IMR-90 (cell line): ENCODE measurements at regions not wholly inside any gene's neighbourhood (a gene's known extent, or its start where the extent isn't known, plus 50 kb on each side); places are given as distances from the start of the nearest gene placed in this dataset.

Experiments
- ATAC-seq: fragments of 200-7000 bp; cut with Tn5 transposase; 2 replicates; pipeline ENCODE4 v1.9.1; 2020; ENCODE audit warnings: low read depth, mild to moderate bottlenecking, moderate library complexity
- BruUV-seq: library from RNA; stranded (reverse); fragments of 400-500 nt; replicated peaks from 2 replicates; lab custom pipeline; 2021; lab: Mats Ljungman, UMichigan
- CTCF ChIA-PET: fragments of 300-600 bp; formaldehyde crosslinking; extraction: SDS; loops from one replicate; lab custom pipeline; 2021; ENCODE audit warnings: antibody characterized with exemption; lab: Yijun Ruan, JAX
- POLR2A ChIA-PET: fragments of 300-600 bp; sonication (Branson Sonifier 250); formaldehyde crosslinking; loops from one replicate; lab custom pipeline; 2022; ENCODE audit warnings: antibody characterized with exemption; ENCODE audit not compliant: unreplicated experiment; lab: Charles Lee
- DNase-seq: peaks from one replicate; pipeline ENCODE4 v3.0.0; 2013
- H2AFZ ChIP-seq: replicated peaks from 2 replicates; pipeline ENCODE3; 2013; ENCODE audit warnings: low read length, mild to moderate bottlenecking; ENCODE audit not compliant: poor library complexity
- H2AK5ac ChIP-seq: 2 replicates; pipeline ENCODE4 v1.6.1; 2013; ENCODE audit warnings: low read depth, low read length, inconsistent platforms
- H2AK9ac ChIP-seq: replicated peaks from 2 replicates; pipeline ENCODE3; 2013; ENCODE audit warnings: mild to moderate bottlenecking, low read depth, low read length, moderate library complexity; ENCODE audit not compliant: poor library complexity
- H2BK120ac ChIP-seq: 2 replicates; pipeline ENCODE4 v1.6.1; 2013; ENCODE audit warnings: low read depth, low read length, inconsistent platforms
- H2BK15ac ChIP-seq: 3 replicates; pipeline ENCODE4 v1.6.1; 2013; ENCODE audit warnings: low read depth, low read length, inconsistent platforms
- H2BK20ac ChIP-seq: 2 replicates; pipeline ENCODE4 v1.6.1; 2013; ENCODE audit warnings: low read depth, mild to moderate bottlenecking, inconsistent platforms, low read length, moderate library complexity
- H2BK5ac ChIP-seq: 2 replicates; pipeline ENCODE4 v1.6.1; 2013; ENCODE audit warnings: mild to moderate bottlenecking, low read depth, low read length, inconsistent platforms; ENCODE audit not compliant: poor library complexity, severe bottlenecking
- H3K14ac ChIP-seq: replicated peaks from 2 replicates; pipeline ENCODE4 v1.6.1; 2013; ENCODE audit warnings: low read depth, low read length, inconsistent platforms
- H3K18ac ChIP-seq: 2 replicates; pipeline ENCODE4 v1.6.1; 2013; ENCODE audit warnings: low read depth, low read length, control low read depth
- H3K23ac ChIP-seq: 2 replicates; pipeline ENCODE4 v1.6.1; 2013; ENCODE audit warnings: low read depth, low read length, inconsistent platforms
- H3K27ac ChIP-seq: 2 replicates; pipeline ENCODE4 v1.5.1; 2013; ENCODE audit warnings: mild to moderate bottlenecking, control low read depth, low read length; ENCODE audit not compliant: insufficient read depth
- H3K27me3 ChIP-seq: 2 replicates; pipeline ENCODE4 v1.6.1; 2013; ENCODE audit warnings: low read length; ENCODE audit not compliant: control insufficient read depth, insufficient read depth
- H3K36me3 ChIP-seq: 2 replicates; pipeline ENCODE4 v1.6.1; 2013; ENCODE audit warnings: low read length, mixed read lengths; ENCODE audit not compliant: control insufficient read depth, insufficient read depth
- H3K4ac ChIP-seq: 2 replicates; pipeline ENCODE4 v1.6.1; 2013; ENCODE audit warnings: low read depth, low read length, inconsistent platforms
- H3K4me1 ChIP-seq: 2 replicates; pipeline ENCODE4 v1.6.1; 2013; ENCODE audit warnings: low read length, mixed read lengths; ENCODE audit not compliant: control insufficient read depth, insufficient read depth
- H3K4me2 ChIP-seq: 2 replicates; pipeline ENCODE4 v1.6.1; 2013; ENCODE audit warnings: low read depth, mild to moderate bottlenecking, control low read depth, low read length, moderate library complexity
- H3K4me3 ChIP-seq: 2 replicates; pipeline ENCODE4 v1.5.1; 2013; ENCODE audit warnings: low read depth, mild to moderate bottlenecking, control low read depth, low read length, moderate library complexity; ENCODE audit not compliant: insufficient read depth
- H3K56ac ChIP-seq: 2 replicates; pipeline ENCODE4 v1.6.1; 2013; ENCODE audit warnings: low read length, inconsistent platforms; ENCODE audit not compliant: insufficient read depth; ENCODE audit errors: extremely low read depth
- H3K79me1 ChIP-seq, 2 experiments: 2 replicates each; pipeline ENCODE4 v1.6.1; 2013; ENCODE audit warnings: low read length in 2 of 2, inconsistent platforms in 1 of 2, low read depth in 1 of 2
- H3K9ac ChIP-seq: 2 replicates; pipeline ENCODE4 v1.6.1; 2013; ENCODE audit warnings: low read depth, low read length, control low read depth
- H3K9me1 ChIP-seq: 2 replicates; pipeline ENCODE4 v1.6.1; 2013; ENCODE audit warnings: low read length, inconsistent platforms; ENCODE audit not compliant: insufficient read depth
- H3K9me3 ChIP-seq: 2 replicates; pipeline ENCODE4 v1.6.1; 2013; ENCODE audit warnings: low read length; ENCODE audit not compliant: control insufficient read depth, insufficient read depth
- H4K20me1 ChIP-seq: 2 replicates; pipeline ENCODE4 v1.6.1; 2013; ENCODE audit warnings: low read length, inconsistent platforms; ENCODE audit not compliant: insufficient read depth
- H4K5ac ChIP-seq: 2 replicates; pipeline ENCODE4 v1.6.1; 2013; ENCODE audit warnings: mild to moderate bottlenecking, low read depth, low read length, control low read depth
- H4K8ac ChIP-seq, 2 experiments: 2 replicates each; pipeline ENCODE4 v1.6.1; 2013; ENCODE audit warnings: low read depth in 2 of 2, low read length in 2 of 2, control low read depth in 1 of 2, inconsistent platforms in 1 of 2
- H4K91ac ChIP-seq: 2 replicates; pipeline ENCODE4 v1.6.1; 2013; ENCODE audit warnings: low read depth, low read length, inconsistent platforms; ENCODE audit not compliant: insufficient read depth
- MXI1 ChIP-seq: IDR thresholded peaks from 2 replicates; pipeline ENCODE4 v1.6.1; 2012; ENCODE audit warnings: low read depth, mild to moderate bottlenecking, low read length, moderate library complexity, borderline replicate concordance
- NFE2L2 ChIP-seq: fragments of 150-350 bp; IDR thresholded peaks from 2 replicates; pipeline ENCODE4 v1.6.1; 2016; ENCODE audit warnings: low read depth, mild to moderate bottlenecking, low read length
- POLR2A ChIP-seq: IDR thresholded peaks from 2 replicates; pipeline ENCODE4 v1.6.1; 2012; ENCODE audit warnings: mild to moderate bottlenecking, low read depth, low read length
- WGBS, 2 experiments: methylation state at CpG; one replicate each; pipeline versions ENCODE4 v1.1.5 to v1.1.7; 2013; ENCODE audit warnings: missing lambda C conversion rate in 2 of 2; ENCODE audit not compliant: insufficient read length in 1 of 2; ENCODE audit errors: extremely low coverage in 2 of 2; 5-methylcytosine and 5-hydroxymethylcytosine counted together
- dilution Hi-C: fragments of 300-500 bp; cut with HindIII; formaldehyde crosslinking; loops from one replicate; pipeline ENCODE4 v1.14.3; 2018; ENCODE audit warnings: low sequenced_read_pairs; ENCODE audit not compliant: unreplicated experiment
- in situ Hi-C: fragments of 300-500 bp; cut with MboI; formaldehyde crosslinking; loops from 3 replicates; pipeline ENCODE4 v1.14.3; 2019; ENCODE audit warnings: low sequenced_read_pairs, inconsistent platforms, mixed read lengths
- intact Hi-C: fragments of 100-400 bp; cut with micrococcal nuclease; formaldehyde crosslinking; loops from 2 replicates; pipeline ENCODE4 v1.10.0; 2022

DNA sequence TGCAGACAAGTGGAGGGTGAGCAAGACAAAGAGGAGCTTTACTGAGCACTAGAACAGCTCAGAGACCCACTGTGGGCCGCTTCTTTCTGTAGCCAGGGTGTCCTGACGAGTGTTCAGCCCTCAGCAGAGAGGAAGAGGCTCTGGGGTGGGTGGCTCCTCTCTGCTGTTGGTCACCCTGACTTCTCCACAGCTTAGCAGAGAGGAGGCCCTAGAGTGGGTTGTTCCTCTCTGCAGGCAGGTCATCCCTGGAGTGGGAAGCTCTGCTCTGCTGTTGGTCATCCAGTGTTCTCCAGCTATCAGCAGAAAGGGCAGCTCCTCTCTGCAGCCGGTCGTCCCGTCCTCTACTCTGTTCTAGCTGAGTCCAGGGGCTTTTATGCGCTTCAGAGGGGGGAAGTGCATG, 286.5 kb downstream of the ICOS start:
- H3K79me1 ChIP-seq, result no peaks in the 10 kb centered on the region
- H4K20me1 ChIP-seq, result no peaks in the 10 kb centered on the region
- H3K36me3 ChIP-seq, result no peaks in the 10 kb centered on the region
- H3K4me3 ChIP-seq, result no peak overlapping the region
- H4K8ac ChIP-seq, result no peak overlapping the region
- dilution Hi-C loops, result no loop called here
- no peak overlapping the region for H4K91ac ChIP-seq
- ChIA-PET CTCF (no interaction called here), POLR2A (interaction anchor here (0.6 kb wide), 1 partner anchor 29 kb away, joined by 3 read pairs; no protein-coding TSS in a partner anchor)
- H3K9me1 ChIP-seq, result no peaks in the 10 kb centered on the region
- no peak overlapping the region for H2BK15ac ChIP-seq
- no peak overlapping the region for H4K5ac ChIP-seq
- H3K23ac ChIP-seq, result no peak overlapping the region
- no peak for DNase-seq
- H3K9ac ChIP-seq, result no peak overlapping the region
- no peak overlapping the region for H2BK20ac ChIP-seq
- H3K27ac ChIP-seq, result no peak overlapping the region
- no peak overlapping the region for H2AFZ ChIP-seq
- H2AK5ac ChIP-seq, result no peak overlapping the region
- H3K56ac ChIP-seq, result no peak overlapping the region
- no CpG with 5 or more reads among the region's 6 CpGs for WGBS, 2 experiments
- no peak overlapping the region for H3K4me2 ChIP-seq
- peaks cover 23% of the 10 kb centered on the region for H3K27me3 ChIP-seq
- BruUV-seq, result no TSS peak
- no peak overlapping the region for H3K18ac ChIP-seq
- TF ChIP-seq NFE2L2 (no peak), POLR2A (no peak), MXI1 (no peak)
- no peak overlapping the region for H2BK5ac ChIP-seq
- peaks cover 2% of the 10 kb centered on the region; the same call in 1 of the 2 replicates for H3K4me1 ChIP-seq
- in situ Hi-C loops, result no loop called here
- H3K14ac ChIP-seq, result no peak overlapping the region
- H2AK9ac ChIP-seq, result no peak overlapping the region
- no peak overlapping the region for H2BK120ac ChIP-seq
- intact Hi-C loops, result no loop called here
- H3K4ac ChIP-seq, result no peak overlapping the region
- ATAC-seq, result no peak
- no peaks in the 10 kb centered on the region for H3K9me3 ChIP-seq
